ENCODE measurements at regions not wholly inside any gene's neighbourhood (a gene's known extent, or its start where the extent isn't known, plus 50 kb on each side); places are given as distances from the start of the nearest gene placed in this dataset.

DNA sequence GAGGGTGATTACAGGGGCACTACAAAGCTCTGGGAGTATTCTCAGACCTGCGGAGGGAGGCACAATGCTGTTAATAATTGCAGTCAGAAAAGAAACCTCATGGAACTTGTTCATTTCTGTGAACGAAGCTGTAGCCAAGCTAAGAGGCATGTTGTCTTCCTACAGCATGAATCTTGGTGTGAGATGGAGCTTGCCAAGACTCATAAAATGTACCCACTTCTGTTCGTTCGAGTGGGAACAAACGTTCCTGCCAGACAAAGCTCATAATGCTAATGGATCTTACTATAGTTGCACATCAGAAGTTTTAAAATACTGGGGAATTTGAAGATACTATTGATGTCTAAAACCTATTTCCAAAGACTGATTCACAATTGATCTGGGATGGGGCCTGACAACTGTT lies 489.1 kb downstream of the ZEB2 start:
- TF ChIP-seq ZNF16 (tag by site-specific recombination; IDR thresholded peaks at IDR 0.05; ENCODE audit: low read depth) (no peak), IKZF3 (tag by site-specific recombination; IDR thresholded peaks at IDR 0.05) (no peak)
- TF ChIP-seq, protein P1, sequence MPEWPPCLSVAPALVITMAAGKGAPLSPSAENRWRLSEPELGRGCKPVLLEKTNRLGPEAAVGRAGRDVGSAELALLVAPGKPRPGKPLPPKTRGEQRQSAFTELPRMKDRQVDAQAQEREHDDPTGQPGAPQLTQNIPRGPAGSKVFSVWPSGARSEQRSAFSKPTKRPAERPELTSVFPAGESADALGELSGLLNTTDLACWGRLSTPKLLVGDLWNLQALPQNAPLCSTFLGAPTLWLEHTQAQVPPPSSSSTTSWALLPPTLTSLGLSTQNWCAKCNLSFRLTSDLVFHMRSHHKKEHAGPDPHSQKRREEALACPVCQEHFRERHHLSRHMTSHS (tag by site-specific recombination; IDR thresholded peaks at IDR 0.05) = no peak
- TF ChIP-seq, protein P2, sequence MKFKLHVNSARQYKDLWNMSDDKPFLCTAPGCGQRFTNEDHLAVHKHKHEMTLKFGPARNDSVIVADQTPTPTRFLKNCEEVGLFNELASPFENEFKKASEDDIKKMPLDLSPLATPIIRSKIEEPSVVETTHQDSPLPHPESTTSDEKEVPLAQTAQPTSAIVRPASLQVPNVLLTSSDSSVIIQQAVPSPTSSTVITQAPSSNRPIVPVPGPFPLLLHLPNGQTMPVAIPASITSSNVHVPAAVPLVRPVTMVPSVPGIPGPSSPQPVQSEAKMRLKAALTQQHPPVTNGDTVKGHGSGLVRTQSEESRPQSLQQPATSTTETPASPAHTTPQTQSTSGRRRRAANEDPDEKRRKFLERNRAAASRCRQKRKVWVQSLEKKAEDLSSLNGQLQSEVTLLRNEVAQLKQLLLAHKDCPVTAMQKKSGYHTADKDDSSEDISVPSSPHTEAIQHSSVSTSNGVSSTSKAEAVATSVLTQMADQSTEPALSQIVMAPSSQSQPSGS (tag by site-specific recombination; IDR thresholded peaks at IDR 0.05; ENCODE audit: low read depth) = no peak
- no peaks in the 10 kb centered on the region for H3K4me1 ChIP-seq (ENCODE audit: control insufficient read depth, insufficient read depth, low read length)
- ChIA-PET POLR2A (no interaction called here), CTCF (no interaction called here)
- no peaks in the 10 kb centered on the region for H3K36me3 ChIP-seq (ENCODE audit: control insufficient read depth in 2 of 2, insufficient read depth in 1 of 2, low read length in 2 of 2)
- no peak overlapping the region for H3K4me3 ChIP-seq (ENCODE audit: low read depth, low read length)
- no peaks in the 10 kb centered on the region for H3K9me3 ChIP-seq (ENCODE audit: control insufficient read depth, insufficient read depth, low read depth, low read length)
- no peak overlapping the region for H3K27ac ChIP-seq (ENCODE audit: extremely low read depth, low read depth, low read length)

GRCh38 chr2:144027593-144027992 lies 492.3 kb downstream of the ZEB2 start:
- H3K36me3 ChIP-seq (ENCODE audit: control insufficient read depth in 2 of 2, insufficient read depth in 1 of 2, low read length in 2 of 2) = no peaks in the 10 kb centered on the region
- TF ChIP-seq ZNF302 (tag by site-specific recombination; IDR thresholded peaks at IDR 0.05; ENCODE audit: low read depth) (no peak), ZNF426 (tag by site-specific recombination; IDR thresholded peaks at IDR 0.05) (no peak), IKZF3 (tag by site-specific recombination; IDR thresholded peaks at IDR 0.05) (no peak), ZNF514 (tag by site-specific recombination; IDR thresholded peaks at IDR 0.05) (no peak), ZNF2 (tag by site-specific recombination; IDR thresholded peaks at IDR 0.05) (no peak), ZSCAN30 (tag by site-specific recombination; IDR thresholded peaks at IDR 0.05) (no peak), ZNF830 (tag by site-specific recombination; IDR thresholded peaks at IDR 0.05; ENCODE audit: low read depth) (no peak), ZNF610 (tag by site-specific recombination; IDR thresholded peaks at IDR 0.05; ENCODE audit: borderline replicate concordance) (no peak), ZNF354C (tag by site-specific recombination; IDR thresholded peaks at IDR 0.05; ENCODE audit: borderline replicate concordance, low read depth) (no peak), ZNF114 (tag by site-specific recombination; IDR thresholded peaks at IDR 0.05) (no peak), ZNF341 (tag by site-specific recombination; IDR thresholded peaks at IDR 0.05; ENCODE audit: low read depth) (no peak), ZNF513 (tag by site-specific recombination; IDR thresholded peaks at IDR 0.05) (no peak), ZNF791 (tag by site-specific recombination; IDR thresholded peaks at IDR 0.05) (no peak), ZNF777 (tag by site-specific recombination; IDR thresholded peaks at IDR 0.05; ENCODE audit: borderline replicate concordance) (no peak), GFI1B (tag by site-specific recombination; IDR thresholded peaks at IDR 0.05) (no peak)
- TF ChIP-seq, protein P2 (tag by site-specific recombination; IDR thresholded peaks at IDR 0.05; ENCODE audit: low read depth) = no peak
- TF ChIP-seq, protein P3, sequence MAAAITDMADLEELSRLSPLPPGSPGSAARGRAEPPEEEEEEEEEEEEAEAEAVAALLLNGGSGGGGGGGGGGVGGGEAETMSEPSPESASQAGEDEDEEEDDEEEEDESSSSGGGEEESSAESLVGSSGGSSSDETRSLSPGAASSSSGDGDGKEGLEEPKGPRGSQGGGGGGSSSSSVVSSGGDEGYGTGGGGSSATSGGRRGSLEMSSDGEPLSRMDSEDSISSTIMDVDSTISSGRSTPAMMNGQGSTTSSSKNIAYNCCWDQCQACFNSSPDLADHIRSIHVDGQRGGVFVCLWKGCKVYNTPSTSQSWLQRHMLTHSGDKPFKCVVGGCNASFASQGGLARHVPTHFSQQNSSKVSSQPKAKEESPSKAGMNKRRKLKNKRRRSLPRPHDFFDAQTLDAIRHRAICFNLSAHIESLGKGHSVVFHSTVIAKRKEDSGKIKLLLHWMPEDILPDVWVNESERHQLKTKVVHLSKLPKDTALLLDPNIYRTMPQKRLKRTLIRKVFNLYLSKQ (tag by site-specific recombination; IDR thresholded peaks at IDR 0.05; ENCODE audit: borderline replicate concordance) = no peak
- POLR2A ChIA-PET = no interaction called here
- H3K27ac ChIP-seq (ENCODE audit: extremely low read depth, low read depth, low read length) = no peak overlapping the region
- CTCF ChIA-PET = no interaction called here
- no peaks in the 10 kb centered on the region for H3K4me1 ChIP-seq (ENCODE audit: control insufficient read depth, insufficient read depth, low read length)
- H3K4me3 ChIP-seq (ENCODE audit: low read depth, low read length) = no peak overlapping the region
- H3K9me3 ChIP-seq (ENCODE audit: control insufficient read depth, insufficient read depth, low read depth, low read length) = no peaks in the 10 kb centered on the region
